K562 (cell line): ENCODE measurements at regions not wholly inside any gene's neighbourhood (a gene's known extent, or its start where the extent isn't known, plus 50 kb on each side); places are given as distances from the start of the nearest gene placed in this dataset.
A peak's percentile ranks its signal among the peaks of the same experiment; 100 is the strongest.

Source experiments
- BHLHE40 ChIP-seq: IDR thresholded peaks from 2 replicates; pipeline ENCODE4 v1.6.1; 2011; ENCODE audit warnings: low read length, improper control_type of control experiment
- C11orf30 ChIP-seq: fragments of 450-650 bp; IDR thresholded peaks from 2 replicates; pipeline ENCODE4 v1.6.1; 2016; ENCODE audit warnings: low read depth, mild to moderate bottlenecking
- CEBPB ChIP-seq: fragments of 450-650 bp; IDR thresholded peaks from 2 replicates; pipeline ENCODE4 v1.6.1; 2016; ENCODE audit warnings: missing genetic modification characterization, missing compliant biosample characterization
- EP300 ChIP-seq: IDR thresholded peaks from 2 replicates; pipeline ENCODE4 v1.6.1; 2012; ENCODE audit warnings: low read length, improper control_type of control experiment
- ETV6 ChIP-seq, 3 experiments: fragments of 150-350 bp in 1 of 3; sonication (generic) in 1 of 3; formaldehyde crosslinking in 1 of 3; IDR thresholded peaks; 2 replicates each; pipeline versions ENCODE4 v1.6.1 to v1.8.0; 2014 to 2022; ENCODE audit warnings: borderline replicate concordance in 2 of 3, low read depth in 2 of 3, antibody characterized with exemption in 1 of 3, low read length in 1 of 3, mild to moderate bottlenecking in 1 of 3, missing genetic modification reagents in 1 of 3
- FOXJ2 ChIP-seq: fragments of 200-800 bp; sonication (Bioruptor generic); IDR thresholded peaks from 2 replicates; pipeline ENCODE4 v1.6.1; 2016; ENCODE audit warnings: missing genetic modification characterization, missing compliant biosample characterization
- HDAC1 ChIP-seq, 2 experiments: fragments of 450-650 bp; IDR thresholded peaks; 2 replicates each; pipeline ENCODE4 v1.6.1; 2016 to 2017; ENCODE audit warnings: inconsistent platforms in 1 of 2, mild to moderate bottlenecking in 1 of 2, moderate library complexity in 1 of 2
- KAT7 ChIP-seq: sonication (generic); formaldehyde crosslinking; IDR thresholded peaks from 2 replicates; pipeline ENCODE4 v1.8.0; 2022; ENCODE audit warnings: missing genetic modification reagents, mild to moderate bottlenecking, borderline replicate concordance
- MEF2D ChIP-seq: conservative IDR thresholded peaks from 2 replicates; pipeline ENCODE4 v1.6.1; 2016; ENCODE audit warnings: low read depth, missing genetic modification characterization, missing compliant biosample characterization
- MTA3 ChIP-seq: fragments of 450-650 bp; formaldehyde crosslinking; IDR thresholded peaks from 2 replicates; pipeline ENCODE4 v1.6.1; 2017; ENCODE audit warnings: mild to moderate bottlenecking, borderline replicate concordance
- NR2C1 ChIP-seq, 2 experiments: fragments of 450-650 bp; IDR thresholded peaks; 2 replicates each; pipeline ENCODE4 v1.6.1; 2017; ENCODE audit warnings: mild to moderate bottlenecking in 2 of 2, antibody characterized with exemption in 1 of 2, inconsistent platforms in 1 of 2, missing compliant biosample characterization in 1 of 2, missing genetic modification characterization in 1 of 2
- NR2C2 ChIP-seq, 2 experiments: fragments of 200-800 bp in 1 of 2; sonication (Bioruptor generic) in 1 of 2; sonication (generic) in 1 of 2; formaldehyde crosslinking in 1 of 2; IDR thresholded peaks; 2 replicates each; pipeline versions ENCODE4 v1.6.1 to v1.8.0; 2016 to 2022; ENCODE audit warnings: mild to moderate bottlenecking in 1 of 2, missing compliant biosample characterization in 1 of 2, missing genetic modification characterization in 1 of 2, missing genetic modification reagents in 1 of 2
- PHF8 ChIP-seq: fragments of 200-600 bp; sonication (generic); IDR thresholded peaks from 2 replicates; pipeline ENCODE4 v1.6.1; 2012; ENCODE audit warnings: mixed run types, mild to moderate bottlenecking, inconsistent platforms, low read length, moderate library complexity, borderline replicate concordance
- POLR2B ChIP-seq: fragments of 450-650 bp; IDR thresholded peaks from 2 replicates; pipeline ENCODE4 v1.6.1; 2018; ENCODE audit warnings: low read depth; ENCODE audit not compliant: partially characterized antibody
- SOX6 ChIP-seq: fragments of 450-650 bp; IDR thresholded peaks from 2 replicates; pipeline ENCODE4 v1.6.1; 2014; ENCODE audit warnings: mild to moderate bottlenecking
- SPI1 ChIP-seq: IDR thresholded peaks from 2 replicates; pipeline ENCODE4 v1.6.1; 2011; ENCODE audit warnings: low read depth, low read length, control low read depth, borderline replicate concordance
- TBL1XR1 ChIP-seq, 2 experiments: IDR thresholded peaks; 2 replicates each; pipeline ENCODE4 v1.6.1; 2012; ENCODE audit warnings: improper control_type of control experiment in 2 of 2, low read length in 2 of 2, mild to moderate bottlenecking in 1 of 2
- TCF7 ChIP-seq: sonication (generic); IDR thresholded peaks from 2 replicates; pipeline ENCODE4 v1.6.1; 2016; ENCODE audit warnings: antibody characterized with exemption, borderline replicate concordance
- TRIM24 ChIP-seq, 2 experiments: fragments of 450-650 bp; IDR thresholded peaks; 2 replicates each; pipeline ENCODE4 v1.6.1; 2016
- VEZF1 ChIP-seq: fragments of 200-800 bp; sonication (Bioruptor generic); IDR thresholded peaks from 2 replicates; pipeline ENCODE4 v1.6.1; 2017; ENCODE audit warnings: missing genetic modification characterization, missing compliant biosample characterization
- ZNF23 ChIP-seq: fragments of 250-450 bp; sonication (Bioruptor Pico); IDR thresholded peaks from 2 replicates; pipeline ENCODE4 v1.4.0; 2020; ENCODE audit warnings: mild to moderate bottlenecking
- ZNF384 ChIP-seq: IDR thresholded peaks from 2 replicates; pipeline ENCODE4 v1.6.1; 2012; ENCODE audit warnings: low read depth, low read length, improper control_type of control experiment
- TF ChIP-seq, protein P1 (sequence below): fragments of 450-650 bp; formaldehyde crosslinking; IDR thresholded peaks from 2 replicates; pipeline ENCODE4 v1.4.0; 2022; ENCODE audit warnings: missing genetic modification characterization
- TF ChIP-seq, protein P2 (sequence below), 2 experiments: fragments of 200-800 bp in 1 of 2; sonication (Bioruptor generic) in 1 of 2; sonication (generic) in 1 of 2; formaldehyde crosslinking in 1 of 2; IDR thresholded peaks in 1 of 2; conservative IDR thresholded peaks in 1 of 2; 2 replicates each; pipeline versions ENCODE4 v1.5.0 to v1.6.1; 2016 to 2020; ENCODE audit warnings: missing compliant biosample characterization in 1 of 2, missing genetic modification characterization in 1 of 2, missing genetic modification reagents in 1 of 2

GRCh38 chr6:14721103-14721758, 524.6 kb upstream of the JARID2 start (continued):
- TF ChIP-seq, protein P1, sequence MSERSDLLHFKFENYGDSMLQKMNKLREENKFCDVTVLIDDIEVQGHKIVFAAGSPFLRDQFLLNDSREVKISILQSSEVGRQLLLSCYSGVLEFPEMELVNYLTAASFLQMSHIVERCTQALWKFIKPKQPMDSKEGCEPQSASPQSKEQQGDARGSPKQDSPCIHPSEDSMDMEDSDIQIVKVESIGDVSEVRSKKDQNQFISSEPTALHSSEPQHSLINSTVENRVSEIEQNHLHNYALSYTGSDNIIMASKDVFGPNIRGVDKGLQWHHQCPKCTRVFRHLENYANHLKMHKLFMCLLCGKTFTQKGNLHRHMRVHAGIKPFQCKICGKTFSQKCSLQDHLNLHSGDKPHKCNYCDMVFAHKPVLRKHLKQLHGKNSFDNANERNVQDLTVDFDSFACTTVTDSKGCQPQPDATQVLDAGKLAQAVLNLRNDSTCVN (CRISPR knock-in tag) = no peak
- TF ChIP-seq TBL1XR1 (IDR thresholded peaks at IDR 0.05; ENCODE audit: low read length in 2 of 2) (peak in 1 of 2 experiments; percentile 14; a peak in 1 of 4 replicates), TRIM24 (IDR thresholded peaks at IDR 0.05) (0 out of 4 replicates have a peak, but pooled peaks of 1 of the 2 experiments have one; percentile 13), KAT7 (no peak), MTA3 (0 out of 2 replicates have a peak, but pooled peaks have one; percentile 15), POLR2B (no peak), ETV6 (IDR thresholded peaks at IDR 0.05; ENCODE audit: borderline replicate concordance in 1 of 2, low read depth in 2 of 2, low read length in 1 of 2) (peak in 1 of 2 experiments; percentile 44; a peak in 1 of 4 replicates), ETV6 (CRISPR knock-in tag; IDR thresholded peaks at IDR 0.05; ENCODE audit: borderline replicate concordance) (no peak), ZNF23 (CRISPR knock-in tag) (no peak), NR2C1 (IDR thresholded peaks at IDR 0.05) (no peak), NR2C1 (tag; IDR thresholded peaks at IDR 0.05) (no peak), CEBPB (peak; percentile 99), MEF2D (tag) (peak; percentile 79), C11orf30 (no peak), HDAC1 (IDR thresholded peaks at IDR 0.05) (no peak), PHF8 (no peak), SPI1 (peak; percentile 84), ZNF384 (peak; percentile 51; the same call in 1 of the 2 replicates), TCF7 (no peak; the same call in 1 of the 2 replicates), FOXJ2 (peak; percentile 99), EP300 (no peak), NR2C2 (CRISPR knock-in tag; IDR thresholded peaks at IDR 0.05) (no peak), NR2C2 (tag; IDR thresholded peaks at IDR 0.05) (peak; percentile 56), SOX6 (peak; percentile 48), VEZF1 (CRISPR knock-in tag) (0 out of 2 replicates have a peak, but pooled peaks have one; percentile 17), BHLHE40 (0 out of 2 replicates have a peak, but pooled peaks have one; percentile 32)
- TF ChIP-seq, protein P2, sequence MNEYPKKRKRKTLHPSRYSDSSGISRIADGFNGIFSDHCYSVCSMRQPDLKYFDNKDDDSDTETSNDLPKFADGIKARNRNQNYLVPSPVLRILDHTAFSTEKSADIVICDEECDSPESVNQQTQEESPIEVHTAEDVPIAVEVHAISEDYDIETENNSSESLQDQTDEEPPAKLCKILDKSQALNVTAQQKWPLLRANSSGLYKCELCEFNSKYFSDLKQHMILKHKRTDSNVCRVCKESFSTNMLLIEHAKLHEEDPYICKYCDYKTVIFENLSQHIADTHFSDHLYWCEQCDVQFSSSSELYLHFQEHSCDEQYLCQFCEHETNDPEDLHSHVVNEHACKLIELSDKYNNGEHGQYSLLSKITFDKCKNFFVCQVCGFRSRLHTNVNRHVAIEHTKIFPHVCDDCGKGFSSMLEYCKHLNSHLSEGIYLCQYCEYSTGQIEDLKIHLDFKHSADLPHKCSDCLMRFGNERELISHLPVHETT (CRISPR knock-in tag; conservative IDR thresholded peaks at IDR 0.05 in 1 of 2, IDR thresholded peaks at IDR 0.05 in 1 of 2) = peak in 1 of 2 experiments; percentile 72; a peak in 1 of 4 replicates
